GM21737 (cell line): ENCODE measurements at regions not wholly inside any gene's neighbourhood (a gene's known extent, or its start where the extent isn't known, plus 50 kb on each side); places are given as distances from the start of the nearest gene placed in this dataset.
A peak's percentile ranks its signal among the peaks of the same experiment; 100 is the strongest.

ENCODE experiments used
- ATAC-seq: cut with Tn5 transposase; IDR thresholded peaks from one replicate; pipeline ENCODE4 v1.9.1; 2021; ENCODE audit warnings: mild to moderate bottlenecking, moderate library complexity; ENCODE audit not compliant: unreplicated experiment

DNA sequence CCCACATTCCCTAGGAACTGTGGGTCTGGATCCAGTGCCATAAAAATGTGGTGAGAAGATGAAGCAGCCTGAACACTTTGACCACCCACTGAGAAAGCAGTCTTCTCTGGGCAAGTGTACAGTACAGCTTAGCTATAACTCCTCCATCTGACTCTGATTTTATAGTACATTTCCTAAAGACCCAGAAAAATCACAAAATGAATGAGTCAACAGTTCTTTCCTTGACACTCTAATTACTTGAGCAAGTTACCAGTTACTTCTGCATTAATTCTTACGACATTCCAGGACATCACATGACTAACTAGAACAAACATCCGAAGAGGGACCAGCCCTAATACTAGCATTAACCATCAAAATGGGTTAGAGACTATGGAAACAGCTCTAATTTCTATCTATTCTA is 148.1 kb upstream of the PEX5L start:
- ATAC-seq, result no peak

DNA sequence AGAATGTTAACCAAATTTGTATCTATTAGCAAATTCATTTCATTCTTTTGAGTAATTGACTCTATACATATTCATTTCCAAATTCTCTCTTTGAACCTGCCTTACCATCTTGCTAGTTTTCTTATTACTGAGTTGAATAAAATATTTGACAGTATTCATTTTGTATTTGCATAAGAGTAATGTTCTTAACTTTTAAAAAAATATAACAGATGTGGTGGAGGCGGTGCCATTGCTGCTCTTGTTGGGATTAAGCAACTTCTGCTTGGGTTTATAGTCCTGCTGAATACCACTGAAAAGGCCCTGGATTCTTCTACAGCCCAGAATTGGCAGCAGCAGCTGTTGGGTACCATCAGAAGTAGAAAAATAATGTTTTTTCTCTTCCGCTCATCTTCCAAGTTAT is 148.9 kb upstream of the PEX5L start:
- no peak for ATAC-seq

- ATAC-seq, result no peak
These were observed 152.0 kb upstream of the PEX5L start for GRCh38 chr3:180188512-180189309.

DNA sequence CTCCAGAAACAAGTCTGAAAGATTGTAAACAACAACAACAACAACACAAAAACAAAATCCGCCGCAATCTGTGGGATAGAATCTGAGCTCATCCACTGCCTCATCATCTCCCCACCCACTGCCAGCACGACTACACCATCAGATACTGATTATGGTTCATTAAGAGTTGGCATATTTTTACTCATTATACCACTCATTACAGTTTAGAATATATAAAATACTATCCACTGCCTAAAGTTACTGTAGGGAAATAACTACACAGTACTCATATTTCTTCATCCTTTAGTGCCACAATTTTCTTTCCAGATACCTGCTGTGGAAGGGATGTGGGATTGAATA is 152.5 kb upstream of the PEX5L start:
- ATAC-seq, result no peak

DNA sequence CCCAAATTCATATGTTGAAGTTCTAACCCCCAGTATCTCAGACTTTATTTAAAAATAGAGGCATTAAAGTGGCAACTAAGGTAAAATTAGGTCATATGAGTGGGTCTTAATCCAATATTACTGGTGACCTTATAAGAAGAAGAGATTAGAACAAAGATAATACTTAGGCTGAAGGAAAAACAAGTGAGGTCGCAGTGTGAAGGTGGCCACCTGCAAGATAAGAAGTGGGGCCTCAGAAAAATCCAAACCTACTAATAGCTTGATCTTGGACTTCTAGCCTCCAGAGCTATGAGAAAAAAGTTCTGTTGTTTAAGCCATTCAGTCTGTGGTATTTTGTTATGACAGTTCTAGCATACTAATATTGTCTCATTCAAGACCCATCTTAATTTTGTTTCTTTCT is 159.9 kb upstream of the PEX5L start:
- ATAC-seq, result no peak

- ATAC-seq, result no peak
These were observed 162.8 kb upstream of the PEX5L start for GRCh38 chr3:180199417-180199995.

DNA sequence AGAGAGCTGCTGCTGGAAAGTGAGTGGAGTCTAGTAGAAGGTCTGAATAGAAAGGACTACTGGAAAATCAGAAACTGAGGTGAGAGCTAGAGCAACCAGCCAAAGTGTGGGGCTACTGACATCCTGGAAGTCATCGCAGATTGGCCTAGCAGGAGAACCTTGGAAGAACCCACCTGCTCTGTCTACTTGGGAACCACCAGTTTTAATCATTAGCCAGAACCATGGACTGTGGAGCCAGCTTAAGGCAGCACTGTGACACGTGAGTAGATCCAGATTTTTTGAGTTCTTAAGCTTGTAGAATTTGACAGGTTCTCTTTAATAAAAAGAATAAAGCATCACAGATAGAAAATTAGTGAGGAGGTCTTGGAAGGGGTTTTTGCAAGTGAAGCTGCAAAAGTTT is 179.1 kb upstream of the PEX5L start:
- ATAC-seq, result no peak

DNA sequence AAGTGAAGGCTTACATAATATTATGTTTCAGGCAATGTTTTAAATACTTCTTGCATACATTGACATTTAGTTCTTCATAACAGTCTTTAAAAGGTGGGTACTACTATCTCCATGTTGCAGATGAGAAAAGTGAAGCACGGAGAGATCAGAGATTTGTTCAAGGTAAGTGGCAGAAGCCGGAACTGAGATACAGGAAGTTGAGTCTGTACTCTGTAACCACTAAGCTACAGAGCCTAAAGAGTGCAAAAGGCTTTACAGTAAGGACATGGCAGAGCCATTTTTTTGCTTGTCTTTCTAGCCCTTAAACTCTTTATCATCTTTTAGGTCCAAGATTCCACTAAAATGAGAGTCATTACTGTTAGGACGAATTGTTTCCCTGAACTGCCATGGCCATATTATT is 186.5 kb upstream of the PEX5L start:
- ATAC-seq, result no peak

GRCh38 chr3:180229113-180229512 is 192.4 kb upstream of the PEX5L start:
- ATAC-seq, result no peak

DNA sequence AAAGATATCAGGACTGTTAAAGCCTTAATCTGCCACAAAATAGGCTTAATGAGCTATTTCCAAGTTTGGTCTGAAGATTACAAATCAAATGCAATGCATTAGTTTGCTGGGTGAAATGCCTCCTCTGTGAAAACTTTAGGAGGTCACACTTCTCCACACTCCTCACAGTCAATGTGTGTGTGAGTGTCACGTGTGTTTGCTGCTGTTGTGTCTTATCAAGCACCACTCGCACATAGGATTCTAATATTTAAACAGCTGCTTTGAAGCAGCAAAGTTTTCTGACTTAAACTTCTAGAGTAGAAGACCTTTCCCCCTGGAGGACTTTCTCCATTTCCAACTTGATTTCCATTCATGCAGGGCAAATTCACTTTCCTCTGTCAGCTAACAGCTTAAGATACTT is 203.2 kb upstream of the PEX5L start:
- no peak for ATAC-seq

GRCh38 chr3:180246688-180247195 is 210.0 kb upstream of the PEX5L start:
- ATAC-seq, result no peak

DNA sequence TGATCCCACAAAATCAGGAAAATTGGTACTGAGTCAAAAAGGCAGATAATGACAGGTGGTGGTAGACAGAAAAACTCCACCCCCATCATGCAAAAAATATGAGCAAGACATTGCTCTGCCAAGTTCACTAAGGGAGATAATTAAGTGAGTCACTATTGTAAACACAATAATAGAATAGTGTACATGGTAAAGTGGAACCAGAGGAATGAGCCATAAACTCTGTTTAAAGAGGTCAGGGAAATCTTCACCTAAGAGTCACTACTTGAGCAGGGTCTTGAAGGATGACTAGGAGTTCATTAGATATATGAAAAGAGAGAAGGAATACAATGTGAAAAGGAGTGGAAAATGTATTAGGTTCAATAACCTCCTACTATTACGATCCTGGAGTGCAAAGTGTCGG is 213.4 kb upstream of the PEX5L start:
- ATAC-seq, result no peak

GRCh38 chr3:180252683-180253082 is 215.9 kb upstream of the PEX5L start:
- no peak for ATAC-seq

GRCh38 chr3:180253283-180253682 is 216.5 kb upstream of the PEX5L start:
- no peak for ATAC-seq

GRCh38 chr3:180264479-180264878 is 227.7 kb upstream of the PEX5L start:
- no peak for ATAC-seq

DNA sequence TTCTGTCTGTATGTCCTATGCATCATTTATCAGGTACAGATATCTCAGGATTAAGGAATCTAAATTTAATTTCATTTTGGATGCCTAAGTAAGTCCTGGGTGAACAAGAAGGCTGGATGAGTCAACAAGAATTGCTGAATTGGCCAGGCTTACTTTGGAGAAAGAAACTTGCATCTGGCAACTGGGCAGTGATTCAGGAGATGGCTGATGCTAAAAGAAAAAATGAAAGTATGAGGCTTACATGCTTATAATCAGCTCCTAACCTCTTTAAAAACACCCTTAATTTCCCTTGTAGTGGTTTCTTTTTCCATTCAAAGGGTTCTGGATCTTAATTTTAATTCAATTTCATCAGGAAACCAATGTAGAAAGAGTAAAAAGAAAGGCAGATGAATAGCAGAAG is 228.8 kb upstream of the PEX5L start:
- ATAC-seq, result no peak

DNA sequence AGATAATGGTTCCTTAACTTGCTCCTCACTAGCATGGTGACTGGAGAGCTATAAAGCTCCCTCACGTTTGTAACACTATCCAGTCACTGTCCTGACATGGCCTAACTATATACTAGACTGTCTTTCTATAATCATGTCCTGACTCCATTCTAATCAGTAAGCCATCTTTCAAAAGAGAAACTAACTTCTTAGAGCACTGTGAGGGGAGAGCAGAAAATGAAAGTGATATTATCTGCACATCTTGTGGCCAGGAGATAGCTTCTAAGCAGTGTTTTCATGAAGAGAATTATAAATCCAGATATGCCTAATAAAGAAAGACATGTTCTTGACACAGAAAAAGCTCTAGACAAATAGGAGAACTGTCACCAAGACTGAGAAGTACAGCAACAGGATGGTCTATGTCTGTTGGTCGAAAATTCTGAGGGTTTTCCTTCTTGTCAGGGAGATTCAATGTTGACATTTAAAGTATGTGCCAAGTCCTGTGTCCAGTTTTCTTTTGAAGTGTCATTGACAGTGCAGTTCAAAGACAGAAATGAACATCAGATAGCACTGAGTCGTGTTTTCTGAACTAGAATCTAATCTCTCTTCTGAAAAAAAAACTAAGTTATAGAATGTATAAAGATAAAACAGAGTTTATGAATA is 230.6 kb upstream of the PEX5L start:
- ATAC-seq, result peak; percentile 100

- ATAC-seq, result no peak
These were observed 237.8 kb upstream of the PEX5L start for GRCh38 chr3:180274536-180274935.

DNA sequence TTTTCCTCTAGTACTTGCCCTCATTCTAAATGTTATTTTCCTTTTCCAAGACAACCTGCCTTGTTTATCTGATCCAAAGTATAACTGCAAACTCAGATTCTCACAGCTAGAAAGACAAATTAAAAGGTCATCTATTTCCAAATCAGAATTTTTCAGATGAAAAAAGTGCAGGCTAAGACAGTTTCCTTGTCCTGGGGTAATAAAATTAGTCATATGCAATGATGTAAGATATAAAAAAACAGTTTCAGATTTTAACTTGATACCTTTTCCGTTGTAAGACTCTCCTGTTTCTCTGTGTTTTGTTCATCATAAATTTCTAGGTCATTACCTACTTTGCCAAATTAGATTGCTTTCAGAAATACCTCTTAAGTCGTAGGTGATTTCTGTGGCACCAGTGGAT is 238.4 kb upstream of the PEX5L start:
- ATAC-seq, result no peak

- ATAC-seq, result no peak
These were observed 240.3 kb upstream of the PEX5L start for GRCh38 chr3:180277041-180277440.

DNA sequence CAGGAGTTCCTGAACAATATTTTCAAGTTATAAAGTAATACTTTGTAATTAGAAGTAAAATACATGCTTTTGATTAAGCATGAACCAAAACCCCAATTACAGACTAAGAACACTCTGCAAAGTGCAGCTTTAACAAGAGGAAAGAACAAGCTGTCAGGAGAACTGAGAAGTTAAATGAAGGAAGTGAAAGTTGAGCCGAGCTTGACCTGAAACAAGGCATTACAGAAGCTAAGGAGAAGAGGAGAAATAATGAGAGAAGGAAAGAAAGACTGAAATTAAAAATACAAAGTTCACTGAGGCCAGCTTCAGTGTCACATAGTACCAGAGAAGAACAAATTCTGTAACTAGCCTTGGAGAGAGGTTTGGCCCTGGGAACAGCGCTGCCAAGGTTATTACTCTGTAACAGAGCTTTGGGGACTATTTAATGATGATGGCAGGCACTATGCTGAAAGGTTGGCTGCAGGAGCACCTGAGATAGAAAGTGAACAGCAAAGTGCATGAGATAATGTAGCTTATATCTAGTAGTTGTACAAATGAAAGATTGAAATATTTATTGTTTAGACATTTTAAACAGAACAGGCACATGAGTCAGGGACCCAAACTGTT is 241.9 kb upstream of the PEX5L start:
- peak; percentile 95 for ATAC-seq

- ATAC-seq, result no peak
These were observed 243.8 kb upstream of the PEX5L start for GRCh38 chr3:180280555-180280954.
